SK-N-SH treated with all-trans-retinoic acid at 6 μM for 48 hours (cell line): ENCODE measurements at regions not wholly inside any gene's neighbourhood (a gene's known extent, or its start where the extent isn't known, plus 50 kb on each side); places are given as distances from the start of the nearest gene placed in this dataset.

ENCODE experiments used
- ISL1 ChIP-seq: fragments of 250-450 bp; sonication (Bioruptor Pico); IDR thresholded peaks from 2 replicates; pipeline ENCODE4 v2.1.2; 2022; ENCODE audit warnings: mild to moderate bottlenecking, moderate library complexity
- PPARA ChIP-seq: fragments of 250-450 bp; sonication (Bioruptor Pico); IDR thresholded peaks from 2 replicates; pipeline ENCODE4 v1.5.0; 2020; ENCODE audit warnings: mild to moderate bottlenecking, borderline replicate concordance
- ZFP3 ChIP-seq: fragments of 250-450 bp; sonication (Bioruptor Pico); IDR thresholded peaks from 2 replicates; pipeline ENCODE4 v1.5.0; 2020; ENCODE audit warnings: mild to moderate bottlenecking, moderate library complexity
- ZFP30 ChIP-seq: fragments of 450-650 bp; formaldehyde crosslinking; IDR thresholded peaks from 2 replicates; pipeline ENCODE4 v1.5.0; 2022; ENCODE audit warnings: mild to moderate bottlenecking, moderate library complexity
- TF ChIP-seq, protein P1 (sequence below): fragments of 250-450 bp; sonication (Bioruptor Pico); IDR thresholded peaks from 2 replicates; pipeline ENCODE4 v1.5.1; 2021; ENCODE audit warnings: mild to moderate bottlenecking, moderate library complexity

DNA sequence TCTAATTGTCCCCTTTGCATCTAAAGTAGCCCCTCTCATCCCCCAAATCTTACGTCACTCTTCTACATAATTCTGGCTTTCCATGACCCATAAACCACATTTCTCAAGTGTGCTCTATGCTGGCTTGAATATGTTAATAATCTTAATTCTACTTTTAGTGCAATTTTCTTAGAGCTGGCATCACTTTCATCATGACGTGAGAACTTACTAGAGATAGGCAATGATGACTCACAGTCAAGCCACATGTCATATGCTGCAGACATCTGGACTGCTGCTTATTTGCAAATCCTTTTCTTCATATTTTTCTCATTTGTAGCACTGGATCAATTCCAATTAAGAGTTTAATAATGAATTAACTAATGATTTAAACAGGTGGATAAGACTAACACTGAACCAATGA lies 260.7 kb upstream of the PRKCQ start:
- TF ChIP-seq, protein P1, sequence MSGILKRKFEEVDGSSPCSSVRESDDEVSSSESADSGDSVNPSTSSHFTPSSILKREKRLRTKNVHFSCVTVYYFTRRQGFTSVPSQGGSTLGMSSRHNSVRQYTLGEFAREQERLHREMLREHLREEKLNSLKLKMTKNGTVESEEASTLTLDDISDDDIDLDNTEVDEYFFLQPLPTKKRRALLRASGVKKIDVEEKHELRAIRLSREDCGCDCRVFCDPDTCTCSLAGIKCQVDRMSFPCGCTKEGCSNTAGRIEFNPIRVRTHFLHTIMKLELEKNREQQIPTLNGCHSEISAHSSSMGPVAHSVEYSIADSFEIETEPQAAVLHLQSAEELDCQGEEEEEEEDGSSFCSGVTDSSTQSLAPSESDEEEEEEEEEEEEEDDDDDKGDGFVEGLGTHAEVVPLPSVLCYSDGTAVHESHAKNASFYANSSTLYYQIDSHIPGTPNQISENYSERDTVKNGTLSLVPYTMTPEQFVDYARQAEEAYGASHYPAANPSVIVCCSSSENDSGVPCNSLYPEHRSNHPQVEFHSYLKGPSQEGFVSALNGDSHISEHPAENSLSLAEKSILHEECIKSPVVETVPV (CRISPR knock-in tag) = no peak
- TF ChIP-seq ZFP30 (CRISPR knock-in tag) (no peak), ZFP3 (CRISPR knock-in tag) (no peak), ISL1 (CRISPR knock-in tag) (no peak), PPARA (no peak)
